Head of caudate nucleus (tissue), 42 donors: ENCODE measurements at regions not wholly inside any gene's neighbourhood (a gene's known extent, or its start where the extent isn't known, plus 50 kb on each side); places are given as distances from the start of the nearest gene placed in this dataset.
A peak's percentile ranks its signal among the peaks of the same experiment; 100 is the strongest.

Experiments
- DNase-seq, 42 donors: peaks; one replicate each; pipeline versions ENCODE4 v3.0.0 to v3.0.0-alpha.2; 2020 to 2021; ENCODE audit warnings: mixed read lengths in 7 of 42
- intact Hi-C: fragments of 100-400 bp; cut with DNase I; formaldehyde crosslinking; loops from one replicate; pipeline ENCODE4 v1.15.0; 2022

DNA sequence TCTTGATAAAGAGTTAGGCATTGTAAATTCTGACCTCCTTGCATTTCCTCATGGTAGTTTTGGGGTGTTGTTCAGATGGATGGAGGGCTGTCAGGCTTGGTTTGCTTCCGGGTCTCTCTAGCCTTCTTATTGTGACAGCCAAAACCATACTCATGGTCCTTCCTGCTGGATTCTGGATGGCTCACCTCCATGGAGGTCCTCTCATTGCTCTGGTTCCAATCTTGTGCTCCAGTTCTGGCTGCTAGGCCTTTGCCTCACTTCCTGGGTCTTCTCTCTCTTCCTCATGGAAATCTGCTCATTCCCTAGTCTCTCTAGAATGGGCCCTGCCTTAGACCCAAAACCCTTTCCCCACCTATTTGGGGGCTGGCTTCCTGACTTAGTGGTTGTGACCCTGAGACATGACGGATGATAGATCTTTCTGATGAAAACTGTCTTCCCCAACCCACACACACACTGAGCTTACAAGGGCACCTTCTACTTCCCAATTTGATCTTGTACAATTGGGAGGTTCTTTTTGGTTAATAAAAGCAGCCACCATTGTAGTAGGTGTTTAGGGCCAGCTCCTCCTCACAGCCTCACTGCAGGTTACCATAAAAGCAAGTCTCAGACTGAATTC lies 66.2 kb upstream of the XCR1 start:
- intact Hi-C loops, result no loop called here
- no peak for DNase-seq

DNA sequence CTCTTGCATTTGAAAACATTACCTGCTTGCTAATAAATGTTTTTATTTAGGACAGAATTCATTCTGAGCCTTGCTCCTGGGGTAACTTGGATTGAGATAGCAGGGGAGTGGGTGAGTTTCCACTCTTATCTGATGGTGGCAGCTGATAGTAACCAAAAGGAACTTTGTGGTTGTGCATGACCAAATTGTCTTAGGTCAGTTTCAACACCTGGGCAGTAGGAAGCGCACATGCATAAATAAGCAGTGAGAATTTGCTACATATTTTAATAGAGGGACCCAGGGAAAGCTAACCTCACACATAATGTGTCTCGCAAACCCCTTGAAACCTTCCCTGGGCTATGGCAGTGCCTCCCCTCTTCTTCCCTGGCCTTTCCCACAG lies 65.4 kb upstream of the XCR1 start:
- intact Hi-C loops, result no loop called here

DNA sequence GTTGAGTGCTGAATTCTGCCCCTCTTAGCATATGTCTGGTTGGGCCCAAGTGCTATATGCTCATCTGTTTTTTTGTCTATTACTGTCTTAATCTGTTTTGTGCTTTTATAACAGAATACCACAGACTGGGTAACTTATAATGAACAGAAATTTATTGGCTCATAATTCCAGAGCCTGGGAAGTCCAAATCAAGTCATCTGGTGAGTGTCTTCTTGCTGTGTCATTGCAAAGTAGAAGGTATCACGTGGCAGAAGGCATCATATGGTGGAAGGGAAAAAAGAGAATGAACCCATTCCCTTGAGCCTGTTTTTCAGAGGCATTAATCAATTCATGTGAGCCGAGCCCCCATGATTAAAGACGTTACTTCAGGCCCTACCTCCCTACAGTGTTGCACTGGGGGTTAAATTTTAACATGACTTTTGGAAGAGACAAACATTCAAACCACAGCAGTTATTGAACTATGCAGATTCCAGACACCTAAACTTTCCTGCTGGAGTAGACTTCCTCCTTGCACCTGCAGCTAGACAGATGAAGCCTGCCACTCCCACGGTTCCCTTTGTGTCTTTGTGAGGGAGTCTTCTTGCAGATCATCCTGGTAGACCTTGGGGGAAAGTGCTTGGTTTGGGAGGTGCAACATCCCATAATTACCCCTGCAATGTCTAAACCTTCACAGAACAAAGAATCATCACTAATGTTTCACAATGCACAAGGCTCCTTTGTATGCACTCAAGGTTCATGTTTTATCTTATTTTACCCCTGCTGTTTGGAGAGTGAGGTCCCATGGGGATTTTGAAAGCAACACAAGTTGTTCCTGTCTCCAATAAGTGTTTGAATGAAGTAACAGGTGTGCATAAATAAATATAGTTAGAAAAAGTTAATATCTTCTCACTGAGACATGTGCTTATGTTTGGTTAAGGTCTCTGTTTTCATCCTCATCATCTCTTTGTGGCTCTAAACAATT lies 64.7 kb upstream of the XCR1 start:
- intact Hi-C loops, result no loop called here
- DNase-seq, result peak in 3 of 42 donors; percentile 9 to 39 (median 28)

More for the DNA sequence above, 65.4 kb upstream of the XCR1 start:
- no peak for DNase-seq

DNA sequence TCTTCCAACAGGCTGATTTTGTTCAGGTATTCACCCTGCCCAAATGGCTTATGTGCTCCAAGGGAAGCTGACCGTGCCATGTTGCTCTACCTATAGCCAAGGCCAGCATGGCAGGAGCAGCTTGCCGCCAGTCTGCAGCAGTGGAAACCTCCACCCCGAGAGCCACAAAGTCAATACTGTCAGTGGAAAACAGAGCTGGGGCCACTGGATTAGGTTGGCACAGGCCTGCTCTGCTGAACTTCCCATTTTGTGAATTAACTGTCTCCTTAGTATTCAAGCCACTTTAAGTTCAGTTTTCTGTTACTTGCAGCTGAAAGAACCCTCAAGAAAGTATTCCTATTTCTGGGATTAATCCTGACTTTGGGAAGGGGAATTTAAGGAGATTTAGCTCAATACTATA lies 63.8 kb upstream of the XCR1 start:
- DNase-seq, result no peak
- intact Hi-C loops, result no loop called here

DNA sequence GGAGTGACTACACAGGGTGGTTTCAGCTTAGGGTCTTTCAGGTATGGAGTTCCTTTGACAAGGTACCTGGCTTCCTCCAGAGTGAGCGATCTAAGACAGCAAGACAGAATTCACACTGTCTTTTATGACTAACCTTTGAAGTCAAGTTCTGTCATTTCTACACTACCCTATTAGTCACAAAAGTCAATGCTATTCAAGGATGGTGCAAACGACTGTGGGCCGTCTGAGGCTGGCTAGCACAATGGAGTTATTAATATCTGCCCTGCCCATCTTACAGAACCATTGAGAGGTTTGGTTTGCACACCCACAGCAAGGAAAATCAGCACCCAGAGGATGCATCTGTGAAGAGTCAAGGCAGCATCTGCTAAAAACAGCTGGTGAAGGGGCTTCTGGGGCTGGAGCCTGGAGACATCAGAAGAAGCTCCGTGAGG lies 62.9 kb upstream of the XCR1 start:
- DNase-seq, result no peak
- intact Hi-C loops, result no loop called here

DNA sequence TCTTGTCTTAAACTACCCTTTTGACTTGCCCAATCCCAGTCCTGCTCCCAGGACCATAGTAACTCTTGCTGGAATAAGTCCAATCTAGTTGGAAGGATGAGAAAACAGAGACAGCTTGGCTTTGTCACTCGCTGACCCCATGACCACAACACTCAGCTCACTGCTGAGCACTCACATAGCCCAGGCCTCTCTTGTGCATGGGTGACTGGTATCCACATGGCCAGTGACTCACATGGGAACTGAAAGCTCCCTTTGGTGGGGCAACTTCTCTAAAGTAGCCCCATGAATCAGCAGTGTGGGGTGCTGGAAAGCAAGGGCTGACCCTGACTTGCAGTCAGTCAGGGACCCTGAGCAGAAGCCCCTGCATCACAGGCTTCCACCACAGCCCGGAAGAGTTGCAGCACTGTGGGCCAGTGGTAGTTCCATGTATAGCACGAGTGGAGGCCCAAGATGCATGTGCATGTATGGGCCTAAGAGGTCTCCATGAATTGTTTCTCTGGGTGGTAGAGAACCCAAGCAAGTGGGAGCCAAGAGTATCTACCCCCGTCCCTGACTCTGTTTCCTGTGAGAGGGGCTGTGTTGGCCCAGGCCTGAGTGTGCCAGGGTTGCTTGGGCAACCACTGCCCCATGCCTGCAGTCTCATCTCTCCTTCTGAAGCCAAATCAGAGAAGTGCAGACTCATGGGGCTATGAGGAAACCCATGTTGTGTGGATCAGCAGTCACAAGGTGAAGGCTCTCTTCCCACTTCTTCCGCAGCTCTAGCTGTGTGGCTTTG lies 62.1 kb upstream of the XCR1 start:
- intact Hi-C loops, result no loop called here
- peak in 39 of 42 donors; percentile 6 to 86 (median 53) for DNase-seq

DNA sequence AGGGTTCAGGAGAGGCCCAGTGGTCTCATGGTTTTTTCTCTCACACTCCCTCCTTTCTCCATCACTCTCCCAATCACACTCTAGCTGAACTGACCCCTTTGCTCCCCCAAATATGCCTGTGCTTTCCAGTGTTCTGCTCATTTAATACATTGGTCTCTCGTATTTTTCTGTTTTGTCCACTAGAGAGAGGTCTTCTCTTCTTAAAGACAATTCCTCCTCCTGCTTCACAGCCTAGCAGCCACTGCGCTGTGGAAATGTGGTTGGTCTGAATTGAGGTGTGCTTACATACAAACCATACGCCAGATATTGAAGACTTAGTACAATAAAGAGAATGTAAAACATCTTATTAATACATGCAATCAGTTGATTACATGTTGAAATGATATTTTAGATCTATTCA lies 60.6 kb upstream of the XCR1 start:
- peak in 3 of 42 donors; percentile 12 to 37 (median 32) for DNase-seq

DNA sequence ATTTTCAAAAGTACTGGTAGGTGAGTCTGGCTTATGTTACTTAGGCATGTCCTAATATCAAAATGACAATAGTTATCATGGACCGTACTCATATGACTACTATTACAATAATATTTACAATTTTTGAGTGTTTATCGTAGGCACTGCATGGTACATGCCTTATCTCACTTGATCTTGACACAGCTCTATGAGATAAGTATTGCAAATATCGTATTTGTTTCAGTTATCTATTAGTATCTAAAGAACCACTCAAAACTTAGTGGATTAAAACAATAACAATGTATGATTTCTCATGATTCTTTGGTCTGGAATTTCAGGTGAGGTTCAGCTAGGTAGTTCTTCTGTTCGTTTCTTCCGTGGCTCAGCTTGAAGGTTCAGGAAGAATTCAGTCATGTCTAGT lies 59.7 kb upstream of the XCR1 start:
- no peak for DNase-seq
- intact Hi-C loops, result no loop called here

More for the DNA sequence above, 60.6 kb upstream of the XCR1 start:
- intact Hi-C loops, result no loop called here

DNA sequence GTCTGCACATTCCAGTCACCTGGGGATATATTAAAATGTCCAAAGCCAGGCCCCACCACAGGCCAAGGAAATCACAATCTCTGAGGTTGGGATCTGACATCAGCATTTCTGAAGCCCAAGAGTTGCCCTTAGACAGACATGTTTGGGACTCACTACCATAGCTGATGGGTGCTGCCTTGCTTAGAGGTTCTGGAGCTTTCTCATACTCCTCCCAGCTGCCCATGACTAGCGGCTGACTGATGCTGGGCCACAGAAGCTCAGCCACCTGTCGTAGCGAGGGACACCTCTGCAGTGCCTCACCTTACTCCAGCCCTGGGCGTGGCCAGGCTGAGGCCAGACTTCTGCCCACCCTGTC lies 58.8 kb upstream of the XCR1 start:
- intact Hi-C loops, result no loop called here
- no peak for DNase-seq

DNA sequence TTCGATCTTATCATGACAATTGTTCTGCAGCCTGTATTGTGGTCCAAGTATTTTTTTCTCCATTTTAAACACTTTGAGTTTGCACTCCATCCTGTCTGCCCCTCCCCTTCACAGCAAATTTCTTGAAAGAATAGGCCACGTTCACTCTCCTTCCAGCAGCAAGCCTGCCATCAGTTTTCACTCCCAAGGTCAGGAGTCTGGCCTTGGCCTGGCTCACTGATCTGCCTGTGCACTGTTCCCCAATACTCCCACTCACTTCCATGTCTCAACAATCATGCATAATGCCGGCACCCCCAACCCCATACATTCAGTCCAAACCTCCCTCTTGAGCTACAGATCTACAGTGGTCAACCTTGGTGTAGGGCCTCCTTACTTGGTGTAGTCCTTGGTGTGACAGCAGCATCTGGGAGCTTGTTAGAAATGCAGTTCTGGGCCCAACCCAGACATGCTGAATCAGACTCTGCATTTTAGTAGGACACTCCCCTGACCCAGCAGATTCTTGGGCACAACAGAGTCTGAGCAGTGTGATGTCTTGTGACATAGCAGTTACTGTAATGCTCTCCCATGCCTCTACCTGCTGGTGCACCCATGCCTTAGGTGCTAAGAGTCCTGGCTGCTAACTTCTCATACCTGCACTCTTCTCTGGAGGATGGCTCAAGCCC lies 58.3 kb upstream of the XCR1 start:
- intact Hi-C loops, result no loop called here
- no peak for DNase-seq

DNA sequence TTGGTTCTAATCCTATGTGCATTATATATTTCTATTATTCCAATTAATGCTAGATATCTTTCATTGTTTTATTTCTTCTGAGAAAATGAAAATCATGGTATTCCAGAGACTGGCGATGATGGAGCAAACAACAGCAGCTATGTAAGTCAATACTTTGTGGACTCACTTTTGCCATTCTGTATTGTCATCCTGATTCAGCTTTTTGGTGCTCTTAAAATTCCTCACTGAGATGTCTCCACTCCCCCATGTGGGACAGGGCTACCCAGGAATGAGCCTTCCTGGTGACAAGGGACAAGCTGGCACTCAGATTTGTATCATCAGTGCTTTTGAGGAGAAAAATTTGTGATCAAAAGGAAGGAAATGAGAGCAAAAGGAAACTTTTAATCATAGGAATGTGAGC lies 56.7 kb upstream of the XCR1 start:
- intact Hi-C loops, result no loop called here
- DNase-seq, result no peak

DNA sequence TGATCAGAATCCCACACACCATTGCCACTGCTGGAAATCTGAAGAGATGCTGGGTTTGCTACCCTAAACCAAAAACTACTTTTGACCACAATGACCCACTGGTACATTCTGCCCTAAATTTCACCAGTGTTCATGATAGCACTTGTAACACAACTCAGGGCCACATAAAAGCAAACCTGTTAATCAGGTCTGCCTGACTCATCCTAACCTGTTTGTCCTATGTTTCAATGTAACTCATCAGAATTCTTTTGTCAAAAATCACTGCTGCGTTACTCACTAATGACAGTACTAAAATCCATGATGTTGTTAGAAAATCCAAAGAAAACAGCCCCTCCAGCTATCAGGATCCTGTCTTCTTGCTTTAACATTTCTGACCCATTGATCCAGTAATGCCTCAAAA lies 55.6 kb upstream of the XCR1 start:
- intact Hi-C loops, result no loop called here
- DNase-seq, result no peak

DNA sequence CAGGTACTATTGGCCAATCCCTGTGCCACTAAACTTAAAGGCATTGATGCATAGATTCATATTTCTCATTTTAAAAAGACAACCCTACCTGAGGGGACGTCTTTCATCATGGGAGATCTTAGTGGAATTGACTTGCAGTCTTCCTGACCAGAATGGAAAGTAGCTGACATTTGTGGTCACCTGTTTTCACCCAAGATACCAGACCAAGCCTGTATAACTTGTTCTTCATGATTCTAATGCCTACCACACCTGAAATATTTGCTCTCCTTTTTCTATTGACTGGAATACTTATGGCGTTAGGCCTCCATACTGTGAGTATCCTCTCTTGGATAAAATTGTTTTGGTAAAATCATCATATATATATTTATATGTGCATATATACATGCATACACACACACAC lies 54.7 kb upstream of the XCR1 start:
- no peak for DNase-seq
- intact Hi-C loops, result no loop called here

DNA sequence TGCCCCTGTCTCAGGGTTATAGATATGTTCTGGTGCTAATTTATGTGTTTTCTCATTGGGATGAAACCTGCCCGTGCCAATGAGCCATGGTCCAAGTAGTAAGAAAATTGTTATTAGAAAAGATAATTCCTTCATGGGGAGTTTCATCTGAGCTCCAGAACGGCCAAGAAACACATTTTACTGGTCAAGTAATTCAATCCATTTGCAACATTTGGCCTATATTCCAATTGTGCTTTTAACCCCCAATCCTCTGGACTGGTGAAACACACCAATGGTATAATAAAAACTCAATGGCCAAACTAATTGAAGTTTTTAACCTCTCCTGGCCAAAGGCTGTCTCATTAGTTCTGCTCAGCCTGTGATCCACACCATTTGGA lies 53.7 kb upstream of the XCR1 start:
- no peak for DNase-seq
- intact Hi-C loops, result no loop called here

DNA sequence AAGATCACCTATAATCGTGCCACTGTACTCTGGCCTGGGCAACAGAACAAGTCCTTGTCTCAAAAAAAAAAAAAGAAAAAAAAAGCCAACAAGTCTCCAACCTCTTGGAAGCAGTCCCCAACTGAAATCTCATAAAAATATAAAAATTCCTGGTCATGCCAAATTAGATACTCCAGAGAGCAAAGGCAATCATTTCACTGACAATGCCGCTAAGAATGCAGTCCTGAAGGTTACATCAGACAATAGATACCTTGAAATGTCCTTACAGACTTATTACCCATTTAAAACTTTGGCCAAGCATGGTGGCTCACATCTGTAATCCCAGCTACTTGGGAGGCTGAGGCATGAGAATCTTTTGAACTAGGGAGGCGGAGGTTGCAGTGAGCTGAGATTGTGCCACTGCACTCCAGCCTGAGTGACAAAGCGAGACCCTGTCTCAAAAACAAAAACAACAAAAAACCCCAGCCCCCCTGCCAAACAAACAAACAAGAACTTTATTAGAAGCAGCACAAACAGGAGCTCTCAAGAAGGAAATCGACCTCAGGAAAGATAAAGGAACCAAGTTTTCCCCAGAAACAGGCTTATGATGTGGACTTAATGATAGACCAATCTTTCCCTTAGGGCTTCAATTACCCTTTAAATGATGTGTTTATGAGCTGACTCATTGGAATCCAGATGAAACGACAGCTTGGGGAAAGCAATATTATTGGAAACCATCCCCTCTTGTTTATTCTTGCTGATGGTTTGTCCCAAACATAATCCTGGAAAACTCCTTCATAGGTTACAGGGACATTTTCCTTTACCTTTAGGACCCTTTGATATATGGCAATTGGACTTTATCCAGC lies 53.1 kb upstream of the XCR1 start:
- intact Hi-C loops, result no loop called here
- no peak for DNase-seq

DNA sequence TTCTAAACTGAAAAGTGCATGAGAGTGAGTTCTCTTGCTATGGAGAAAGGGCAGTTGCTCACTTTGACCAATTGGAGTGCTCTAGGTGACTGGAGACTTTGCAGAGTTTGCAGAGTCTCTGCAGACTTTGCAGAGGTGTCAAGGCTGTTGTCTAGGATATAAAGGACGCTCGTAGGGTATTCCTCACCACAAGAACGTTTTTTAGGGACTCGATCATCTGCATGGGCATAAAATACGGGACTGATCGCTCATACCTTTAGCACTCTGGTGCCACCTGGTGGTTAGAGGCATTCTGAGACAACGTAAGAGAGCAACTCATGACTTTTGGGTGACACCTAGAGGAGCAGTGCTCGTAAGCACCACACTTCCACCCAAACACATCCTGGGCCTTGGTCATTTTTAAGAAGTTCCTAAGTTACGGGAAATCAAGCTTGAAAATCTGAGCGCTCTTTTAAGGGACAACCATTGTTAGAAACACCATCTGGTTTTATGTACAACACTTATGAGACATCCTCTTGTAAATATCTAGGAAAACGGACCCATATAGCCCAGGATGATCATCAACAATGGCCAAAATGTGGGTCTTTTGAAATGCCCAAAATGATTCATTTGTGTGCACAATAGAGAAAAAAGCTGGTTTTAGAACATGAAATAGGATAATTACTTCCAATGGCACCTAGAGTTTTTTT lies 51.6 kb upstream of the XCR1 start:
- peak; percentile 51 to 97 (median 91) for DNase-seq
- intact Hi-C loops, result loop anchor here (5.0 kb wide), 1 partner anchor 317 kb away; no protein-coding TSS in a partner anchor
